ENCODE measurements at regions not wholly inside any gene's neighbourhood (a gene's known extent, or its start where the extent isn't known, plus 50 kb on each side); places are given as distances from the start of the nearest gene placed in this dataset.
"Not testable (repeated sequence)": the region's sequence is repeated elsewhere in the genome, so short reads cannot be mapped to it uniquely, and the experiment has no call there.

DNA sequence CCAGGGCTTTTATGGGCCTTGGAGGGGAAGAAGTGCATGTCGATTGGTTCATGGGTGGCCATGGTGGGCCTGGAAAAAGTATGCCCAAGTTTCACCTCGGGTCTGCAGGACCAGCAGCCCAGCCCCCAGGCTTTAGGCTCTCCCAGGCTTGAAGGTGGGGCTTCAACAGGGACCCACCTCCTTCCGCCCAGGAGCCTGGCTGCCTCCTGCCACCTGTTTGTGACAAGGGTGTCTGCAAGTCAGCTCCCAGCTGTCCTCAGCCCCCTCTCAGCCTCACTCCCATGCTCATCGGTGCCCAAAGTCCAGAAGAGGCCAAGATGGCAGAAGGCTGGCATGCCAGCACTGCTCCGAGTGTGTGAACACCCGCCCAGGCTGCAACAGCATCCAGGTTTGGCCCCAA lies 1063.2 kb upstream of the ACO1 start:
- 85 to 98% (median 95%) methylated on average over 6 of the region's 6 CpGs for WGBS, 3 donors
- DNase-seq: no peak
- Histone ChIP-seq H3K27ac (no peak overlapping the region), H3K4me3 (no peak overlapping the region), H3K4me1 (ENCODE audit: insufficient read depth) (no peaks in the 10 kb centered on the region), H3K9me3 (no peaks in the 10 kb centered on the region), H3K27me3 (no peaks in the 10 kb centered on the region), H3K36me3 (no peaks in the 10 kb centered on the region)
- intact Hi-C loops (cut with DNase I): no loop called here
- TF ChIP-seq EP300 (IDR thresholded peaks at IDR 0.05) (no peak), POLR2A (IDR thresholded peaks at IDR 0.05) (no peak)
- TF ChIP-seq, protein P1, sequence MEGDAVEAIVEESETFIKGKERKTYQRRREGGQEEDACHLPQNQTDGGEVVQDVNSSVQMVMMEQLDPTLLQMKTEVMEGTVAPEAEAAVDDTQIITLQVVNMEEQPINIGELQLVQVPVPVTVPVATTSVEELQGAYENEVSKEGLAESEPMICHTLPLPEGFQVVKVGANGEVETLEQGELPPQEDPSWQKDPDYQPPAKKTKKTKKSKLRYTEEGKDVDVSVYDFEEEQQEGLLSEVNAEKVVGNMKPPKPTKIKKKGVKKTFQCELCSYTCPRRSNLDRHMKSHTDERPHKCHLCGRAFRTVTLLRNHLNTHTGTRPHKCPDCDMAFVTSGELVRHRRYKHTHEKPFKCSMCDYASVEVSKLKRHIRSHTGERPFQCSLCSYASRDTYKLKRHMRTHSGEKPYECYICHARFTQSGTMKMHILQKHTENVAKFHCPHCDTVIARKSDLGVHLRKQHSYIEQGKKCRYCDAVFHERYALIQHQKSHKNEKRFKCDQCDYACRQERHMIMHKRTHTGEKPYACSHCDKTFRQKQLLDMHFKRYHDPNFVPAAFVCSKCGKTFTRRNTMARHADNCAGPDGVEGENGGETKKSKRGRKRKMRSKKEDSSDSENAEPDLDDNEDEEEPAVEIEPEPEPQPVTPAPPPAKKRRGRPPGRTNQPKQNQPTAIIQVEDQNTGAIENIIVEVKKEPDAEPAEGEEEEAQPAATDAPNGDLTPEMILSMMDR (IDR thresholded peaks at IDR 0.05): no peak

DNA sequence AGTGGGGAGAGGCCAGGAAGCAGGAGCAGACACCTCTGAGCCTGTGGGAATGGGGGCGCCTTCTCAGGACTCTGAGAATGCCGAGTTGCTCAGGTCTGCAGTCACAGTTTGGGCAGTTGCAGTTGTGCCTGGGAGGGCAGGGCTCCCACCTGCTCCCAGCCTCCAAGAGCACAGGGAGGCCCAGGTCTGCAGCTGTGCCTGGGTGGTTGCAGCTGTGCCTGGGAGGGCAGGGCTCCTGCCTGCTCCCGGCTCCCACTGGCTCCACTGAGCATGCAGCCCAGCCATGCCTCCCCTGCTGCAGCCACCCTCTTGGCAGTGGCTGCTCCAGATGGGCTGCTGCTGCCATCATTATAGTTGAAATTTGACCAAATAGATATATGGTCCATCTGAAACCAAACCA lies 1062.8 kb upstream of the ACO1 start:
- no peak for DNase-seq
- Histone ChIP-seq H3K36me3 (no peaks in the 10 kb centered on the region), H3K4me3 (no peak overlapping the region), H3K4me1 (ENCODE audit: insufficient read depth) (no peaks in the 10 kb centered on the region), H3K27me3 (no peaks in the 10 kb centered on the region), H3K9me3 (no peaks in the 10 kb centered on the region), H3K27ac (no peak overlapping the region)
- WGBS, 3 donors: 86 to 91% (median 90%) methylated on average over 3 of the region's 3 CpGs
- TF ChIP-seq, protein P1 (IDR thresholded peaks at IDR 0.05): no peak
- TF ChIP-seq EP300 (IDR thresholded peaks at IDR 0.05): no peak
- no peak for TF ChIP-seq POLR2A (IDR thresholded peaks at IDR 0.05)
- intact Hi-C loops (cut with DNase I): no loop called here

DNA sequence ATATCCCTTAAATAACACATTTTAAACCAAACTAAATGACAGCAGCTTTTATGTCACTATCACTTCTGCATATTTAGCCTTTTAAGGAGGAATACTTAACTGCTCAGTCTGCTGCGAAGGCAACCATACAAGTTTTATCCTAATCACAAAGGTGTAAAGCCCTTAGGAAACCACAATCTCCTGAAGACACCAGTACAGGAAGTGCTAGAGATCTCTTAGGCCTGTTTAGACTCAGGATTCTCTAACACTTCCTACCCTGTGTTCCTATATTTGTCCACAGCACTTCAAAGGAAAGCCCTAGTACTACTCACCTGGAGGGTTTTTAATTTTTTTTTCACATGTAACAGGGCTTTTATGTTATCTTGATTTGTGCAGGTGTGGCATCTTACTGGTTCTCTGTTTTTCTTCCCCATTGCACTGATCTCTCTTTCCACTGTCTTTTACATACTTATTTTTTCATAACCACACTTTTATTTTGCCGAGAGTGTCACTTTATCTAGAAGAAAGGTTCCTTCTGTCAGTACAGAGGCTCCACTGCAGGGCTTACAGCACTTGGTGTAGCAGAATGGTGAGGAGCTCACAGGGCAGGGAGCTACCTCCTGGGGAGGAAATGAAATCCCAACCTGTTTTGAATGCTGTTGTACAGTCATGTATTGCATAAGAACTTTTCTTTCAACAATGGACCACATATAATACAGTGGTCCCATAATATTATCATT lies 1060.6 kb upstream of the ACO1 start:
- intact Hi-C loops (cut with DNase I): no loop called here
- no peak overlapping the region for H3K27ac ChIP-seq
- H3K4me1 ChIP-seq (ENCODE audit: insufficient read depth): no peaks in the 10 kb centered on the region
- WGBS, 3 donors: 57 to 73% (median 60%) methylated on average over 2 of the region's 2 CpGs
- TF ChIP-seq, protein P1 (IDR thresholded peaks at IDR 0.05): no peak
- TF ChIP-seq EP300 (IDR thresholded peaks at IDR 0.05): no peak
- no peak for TF ChIP-seq POLR2A (IDR thresholded peaks at IDR 0.05)
- H3K4me3 ChIP-seq: no peak overlapping the region
- no peaks in the 10 kb centered on the region for H3K27me3 ChIP-seq
- no peaks in the 10 kb centered on the region for H3K36me3 ChIP-seq
- no peak for DNase-seq
- H3K9me3 ChIP-seq: no peaks in the 10 kb centered on the region

DNA sequence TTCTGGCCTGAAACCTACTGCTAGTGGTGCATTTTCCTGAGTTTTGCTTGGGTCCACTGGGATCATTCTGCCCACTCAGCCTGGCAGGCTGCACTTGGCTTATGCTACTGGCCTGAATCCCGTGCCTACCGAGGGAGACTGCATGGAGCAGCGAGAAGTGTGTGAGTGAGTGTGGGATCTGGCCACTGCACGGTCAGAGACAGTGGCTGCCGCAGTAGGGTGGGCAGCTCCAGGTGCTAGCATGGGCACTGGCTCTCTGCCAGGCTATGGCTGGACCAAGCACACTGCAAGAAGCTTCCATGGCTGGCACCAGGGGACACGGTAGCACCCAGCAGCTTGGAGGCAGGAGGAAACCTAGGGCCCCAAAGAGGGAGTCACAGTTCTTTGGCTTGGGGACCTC lies 1058.7 kb upstream of the ACO1 start:
- intact Hi-C loops (cut with DNase I): no loop called here
- Histone ChIP-seq H3K27me3 (no peaks in the 10 kb centered on the region), H3K4me1 (ENCODE audit: insufficient read depth) (no peaks in the 10 kb centered on the region), H3K9me3 (no peaks in the 10 kb centered on the region), H3K36me3 (no peaks in the 10 kb centered on the region), H3K4me3 (no peak overlapping the region), H3K27ac (no peak overlapping the region)
- DNase-seq: no peak
- 81 to 100% (median 97%) methylated on average over 2 to 6 of the region's 6 CpGs for WGBS, 3 donors
- no peak for TF ChIP-seq EP300 (IDR thresholded peaks at IDR 0.05)
- TF ChIP-seq, protein P1 (IDR thresholded peaks at IDR 0.05): no peak
- TF ChIP-seq POLR2A (IDR thresholded peaks at IDR 0.05): no peak

DNA sequence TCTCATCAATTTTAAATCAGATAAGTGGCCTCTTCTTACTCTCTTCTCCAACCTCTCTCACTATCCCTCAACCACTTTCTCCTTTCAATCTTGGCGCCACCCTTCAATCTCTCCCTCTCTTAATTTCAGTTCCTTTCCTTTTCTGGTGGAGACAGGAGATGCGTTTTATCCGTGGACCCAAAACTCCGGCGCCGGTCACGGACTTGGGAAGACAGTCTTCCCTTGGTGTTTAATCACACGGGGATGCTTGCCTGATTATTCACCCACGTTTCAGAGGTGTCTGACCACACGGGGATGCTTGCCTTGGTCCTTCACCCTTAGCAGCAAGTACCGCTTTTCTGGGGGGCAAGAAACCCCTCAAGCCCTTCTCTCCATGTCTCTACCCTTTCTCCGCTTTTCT lies 1057.6 kb upstream of the ACO1 start:
- H3K4me1 ChIP-seq (ENCODE audit: insufficient read depth); H3K4me3 ChIP-seq; intact Hi-C loops (cut with DNase I); H3K9me3 ChIP-seq; H3K27ac ChIP-seq; DNase-seq; H3K27me3 ChIP-seq; H3K36me3 ChIP-seq: not testable (repeated sequence)
- 93 to 97% (median 94%) methylated on average over 12 of the region's 12 CpGs for WGBS, 3 donors

Measured in ovary (tissue), 7 donors.